COLO829 (cell line): ENCODE measurements at regions not wholly inside any gene's neighbourhood (a gene's known extent, or its start where the extent isn't known, plus 50 kb on each side); places are given as distances from the start of the nearest gene placed in this dataset.

Source experiments
- DNase-seq: peaks from one replicate; pipeline ENCODE4 v3.0.0; 2012; ENCODE audit warnings: low spot score

- DNase-seq = no peak
These were observed 81.0 kb upstream of the CACUL1 start for GRCh38 chr10:118835682-118836326.

GRCh38 chr10:118838364-118838763, 83.6 kb upstream of the CACUL1 start:
- DNase-seq = no peak

- DNase-seq = no peak
These were observed 84.6 kb upstream of the CACUL1 start for GRCh38 chr10:118839348-118839747.

GRCh38 chr10:118840071-118840775, 85.5 kb upstream of the CACUL1 start:
- peak; percentile 53 for DNase-seq

GRCh38 chr10:118840776-118841468, 86.2 kb upstream of the CACUL1 start:
- DNase-seq = no peak

- no peak for DNase-seq
These were observed 87.3 kb upstream of the CACUL1 start for GRCh38 chr10:118841881-118842605.

- DNase-seq = no peak
These were observed 88.3 kb upstream of the CACUL1 start for GRCh38 chr10:118842843-118843624.

GRCh38 chr10:118843647-118844265, 89.0 kb upstream of the CACUL1 start:
- DNase-seq = no peak

- DNase-seq = peak; percentile 35
These were observed 90.2 kb upstream of the CACUL1 start for GRCh38 chr10:118844731-118845521.

GRCh38 chr10:118845776-118846175, 91.0 kb upstream of the CACUL1 start:
- no peak for DNase-seq

GRCh38 chr10:118850418-118851061, 95.8 kb upstream of the CACUL1 start:
- peak; percentile 20 for DNase-seq

GRCh38 chr10:118851062-118852035, 96.6 kb upstream of the CACUL1 start:
- DNase-seq = no peak

- no peak for DNase-seq
These were observed 99.1 kb upstream of the CACUL1 start for GRCh38 chr10:118853916-118854315.

- no peak for DNase-seq
These were observed 101.3 kb upstream of the CACUL1 start for GRCh38 chr10:118856106-118856505.

- no peak for DNase-seq
These were observed 111.4 kb upstream of the CACUL1 start for GRCh38 chr10:118865998-118866693.

- no peak for DNase-seq
These were observed 113.0 kb upstream of the CACUL1 start for GRCh38 chr10:118867768-118868167.

- no peak for DNase-seq
These were observed 113.8 kb upstream of the CACUL1 start for GRCh38 chr10:118868589-118868988.
